ENCODE measurements at regions not wholly inside any gene's neighbourhood (a gene's known extent, or its start where the extent isn't known, plus 50 kb on each side); places are given as distances from the start of the nearest gene placed in this dataset.

DNA sequence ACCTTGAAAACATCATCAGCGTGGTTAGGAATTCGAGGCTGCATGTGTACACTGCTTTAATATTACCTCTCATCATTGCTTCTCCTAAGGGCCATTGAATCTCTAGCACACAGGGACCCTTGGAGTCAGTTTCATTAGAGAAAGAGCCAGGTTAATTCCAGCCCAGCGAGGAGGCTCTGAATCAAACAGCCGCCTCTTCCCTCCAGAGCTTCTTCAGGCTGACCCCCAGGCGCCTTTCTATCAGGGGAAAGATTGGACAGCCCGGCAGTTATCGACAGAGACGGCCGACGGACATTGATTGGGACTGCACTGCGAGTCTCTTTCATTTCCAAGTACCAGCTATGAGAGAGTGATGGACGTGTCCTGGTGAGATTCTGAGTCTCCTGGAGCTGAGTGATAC is 159.2 kb downstream of the ANKRD60 start:
- dilution Hi-C loops (cut with MboI; ENCODE audit: extremely low pct_ligation_motif_present, low sequenced_read_pairs): no loop called here
- no TSS peak for BruUV-seq (replicated peaks)
- Histone ChIP-seq H3K79me2 (ENCODE audit: control insufficient read depth, insufficient read depth, low read length) (no peaks in the 10 kb centered on the region), H3K9ac (replicated peaks; ENCODE audit: extremely low read depth, insufficient read depth, low read length) (no peak overlapping the region), H3K9me3 (replicated peaks; ENCODE audit: control insufficient read depth, insufficient read depth, low read length) (no peaks in the 10 kb centered on the region), H3K27ac (ENCODE audit: insufficient read depth, low read depth, low read length) (no peak overlapping the region), H2AFZ (ENCODE audit: low read depth, low read length) (no peak overlapping the region), H4K20me1 (replicated peaks; ENCODE audit: control insufficient read depth, extremely low read depth, insufficient read depth, low read length) (no peaks in the 10 kb centered on the region), H3K4me1 (ENCODE audit: control insufficient read depth, extremely low read depth, insufficient read depth, low read length) (peaks cover 7% of the 10 kb centered on the region), H3K27me3 (ENCODE audit: control insufficient read depth in 2 of 2, insufficient read depth in 2 of 2, low read length in 2 of 2) (peaks cover 0 to 13% of the 10 kb centered on the region in 2 experiments), H3K36me3 (ENCODE audit: control insufficient read depth in 2 of 2, extremely low read depth in 1 of 2, insufficient read depth in 2 of 2, low read length in 2 of 2) (no peaks in the 10 kb centered on the region), H3K4me3 (replicated peaks in 1 of 3; ENCODE audit: insufficient read depth in 1 of 3, low read depth in 1 of 3, low read length in 3 of 3) (no peak overlapping the region), H3K4me2 (ENCODE audit: insufficient read depth, low read length) (no peak overlapping the region), H3K9me1 (replicated peaks; ENCODE audit: control insufficient read depth, extremely low read depth, insufficient read depth, low read length) (no peaks in the 10 kb centered on the region)
- no peak for DNase-seq (ENCODE audit: low read depth, low spot score)
- FAIRE-seq: no peak
- intact Hi-C loops (cut with micrococcal nuclease): no loop called here
- TF ChIP-seq POLR2A (IDR thresholded peaks at IDR 0.05; ENCODE audit: low read depth, low read length): no peak
- TF ChIP-seq CTCF (IDR thresholded peaks at IDR 0.05; ENCODE audit: extremely low read depth in 1 of 2, insufficient read depth in 1 of 2, low read depth in 1 of 2, low read length in 2 of 2): no peak
- no peak for TF ChIP-seq GATA2 (IDR thresholded peaks at IDR 0.05; ENCODE audit: insufficient read depth, insufficient read length, low read depth, low read length)
- no peak for TF ChIP-seq JUN (IDR thresholded peaks at IDR 0.05; ENCODE audit: borderline replicate concordance, insufficient read depth, insufficient read length, low read depth)
- TF ChIP-seq MYC (IDR thresholded peaks at IDR 0.05; ENCODE audit: low read depth, low read length): no peak
- no peak for TF ChIP-seq MAX (IDR thresholded peaks at IDR 0.05; ENCODE audit: insufficient read depth, insufficient read length)
- TF ChIP-seq FOS (IDR thresholded peaks at IDR 0.05; ENCODE audit: borderline replicate concordance, insufficient read depth, low read length): no peak
- TF ChIP-seq POLR2AphosphoS5 (IDR thresholded peaks at IDR 0.05; ENCODE audit: insufficient read depth, low read depth, low read length): no peak
- no peak for TF ChIP-seq EZH2 (IDR thresholded peaks at IDR 0.05; ENCODE audit: borderline replicate concordance, low read depth, low read length, severe bottlenecking)
- ChIA-PET POLR2A (no interaction called here), CTCF (interaction anchor here (1.0 to 4.5 kb wide), 2 partner anchors 17 to 22 kb away, joined by 3 to 21 read pairs; no protein-coding TSS in a partner anchor)
